ENCODE measurements at regions not wholly inside any gene's neighbourhood (a gene's known extent, or its start where the extent isn't known, plus 50 kb on each side); places are given as distances from the start of the nearest gene placed in this dataset.

DNA sequence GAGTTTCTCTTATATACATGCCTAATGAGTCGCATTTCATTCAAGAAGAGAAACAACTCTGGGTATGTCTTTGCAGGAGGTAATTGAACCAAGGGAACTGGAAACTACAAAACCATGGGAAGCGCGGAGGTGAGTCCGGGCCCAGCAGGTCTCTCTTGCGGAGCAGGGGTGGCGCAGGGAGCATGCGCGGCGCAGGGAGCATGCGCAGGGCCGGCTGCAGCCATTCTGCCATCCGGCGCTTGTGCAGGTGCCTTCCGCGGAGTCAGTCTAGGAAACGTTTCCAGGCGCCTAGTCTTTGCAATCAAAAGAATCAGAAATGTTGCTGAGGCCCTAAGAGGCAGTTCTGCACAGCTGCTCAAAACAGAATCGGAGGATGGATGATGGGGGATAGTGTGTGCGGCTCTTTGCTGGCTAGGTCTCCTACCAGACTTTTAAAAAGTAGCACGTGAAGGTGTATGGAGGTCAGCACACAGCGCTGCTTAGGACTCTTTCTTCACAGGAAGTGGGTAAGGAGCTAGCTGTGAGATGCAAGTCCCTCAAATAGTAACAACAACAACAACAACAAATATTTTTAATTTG, 433.8 kb upstream of the FAT1 start:
- WGBS (ENCODE audit: insufficient coverage) = 92% methylated on average over 18 of the region's 21 CpGs
- H3K36me3 ChIP-seq (replicated peaks in 1 of 2; ENCODE audit: control extremely low read depth in 1 of 2, control insufficient read depth in 1 of 2, extremely low read depth in 1 of 2, insufficient read depth in 2 of 2, low read length in 1 of 2) = no peaks in the 10 kb centered on the region
- H3K27ac ChIP-seq (ENCODE audit: low read length in 2 of 2) = no peak overlapping the region
- H3K27me3 ChIP-seq (replicated peaks in 1 of 4; ENCODE audit: control extremely low read depth in 1 of 4, control insufficient read depth in 3 of 4, insufficient read depth in 4 of 4, low read length in 3 of 4) = no peaks in the 10 kb centered on the region
- no peak for DNase-seq
- peaks cover 0 to 9% (median under 1%) of the 10 kb centered on the region in 3 donors for H3K9me3 ChIP-seq (ENCODE audit: control extremely low read depth in 1 of 3, control insufficient read depth in 2 of 3, insufficient read depth in 1 of 3, low read length in 2 of 3)
- H2AFZ ChIP-seq (ENCODE audit: insufficient read depth, low read depth, low read length, poor library complexity, severe bottlenecking) = no peak overlapping the region
- peaks cover 2% of the 10 kb centered on the region for H3K9me3 Mint-ChIP-seq (ENCODE audit: insufficient read depth)
- H4K20me1 ChIP-seq (ENCODE audit: control insufficient read depth, insufficient read depth, low read length, poor library complexity, severe bottlenecking) = no peaks in the 10 kb centered on the region
- no peak overlapping the region for H3K4me3 Mint-ChIP-seq
- H3K27me3 Mint-ChIP-seq = no peaks in the 10 kb centered on the region
- no peak overlapping the region for H3K4me3 ChIP-seq (ENCODE audit: control extremely low read depth in 1 of 5, extremely low read depth in 1 of 5, insufficient read depth in 1 of 5, low read depth in 2 of 5, low read length in 4 of 5)
- ChIA-PET POLR2A (no interaction called here), CTCF (no interaction called here)
- ATAC-seq (ENCODE audit: low read depth) = no peak
- intact Hi-C loops (cut with micrococcal nuclease) = no loop called here
- H3K4me2 ChIP-seq (replicated peaks; ENCODE audit: low read depth, low read length, poor library complexity, severe bottlenecking) = no peak overlapping the region
- H3K79me2 ChIP-seq (ENCODE audit: control insufficient read depth, insufficient read depth, low read length) = no peaks in the 10 kb centered on the region
- H3K4me1 Mint-ChIP-seq = no peaks in the 10 kb centered on the region
- no peak overlapping the region for H3K9ac ChIP-seq (ENCODE audit: low read length)
- TF ChIP-seq, protein P1, sequence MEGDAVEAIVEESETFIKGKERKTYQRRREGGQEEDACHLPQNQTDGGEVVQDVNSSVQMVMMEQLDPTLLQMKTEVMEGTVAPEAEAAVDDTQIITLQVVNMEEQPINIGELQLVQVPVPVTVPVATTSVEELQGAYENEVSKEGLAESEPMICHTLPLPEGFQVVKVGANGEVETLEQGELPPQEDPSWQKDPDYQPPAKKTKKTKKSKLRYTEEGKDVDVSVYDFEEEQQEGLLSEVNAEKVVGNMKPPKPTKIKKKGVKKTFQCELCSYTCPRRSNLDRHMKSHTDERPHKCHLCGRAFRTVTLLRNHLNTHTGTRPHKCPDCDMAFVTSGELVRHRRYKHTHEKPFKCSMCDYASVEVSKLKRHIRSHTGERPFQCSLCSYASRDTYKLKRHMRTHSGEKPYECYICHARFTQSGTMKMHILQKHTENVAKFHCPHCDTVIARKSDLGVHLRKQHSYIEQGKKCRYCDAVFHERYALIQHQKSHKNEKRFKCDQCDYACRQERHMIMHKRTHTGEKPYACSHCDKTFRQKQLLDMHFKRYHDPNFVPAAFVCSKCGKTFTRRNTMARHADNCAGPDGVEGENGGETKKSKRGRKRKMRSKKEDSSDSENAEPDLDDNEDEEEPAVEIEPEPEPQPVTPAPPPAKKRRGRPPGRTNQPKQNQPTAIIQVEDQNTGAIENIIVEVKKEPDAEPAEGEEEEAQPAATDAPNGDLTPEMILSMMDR (IDR thresholded peaks at IDR 0.05) = no peak
- TF ChIP-seq EZH2 (IDR thresholded peaks at IDR 0.05; ENCODE audit: borderline replicate concordance, insufficient read depth, low read depth, low read length, poor library complexity, severe bottlenecking) = no peak
- H3K27ac Mint-ChIP-seq = no peak overlapping the region
- no peaks in the 10 kb centered on the region for H3K4me1 ChIP-seq (ENCODE audit: control insufficient read depth in 2 of 2, insufficient read depth in 2 of 2, low read length in 2 of 2)

DNA sequence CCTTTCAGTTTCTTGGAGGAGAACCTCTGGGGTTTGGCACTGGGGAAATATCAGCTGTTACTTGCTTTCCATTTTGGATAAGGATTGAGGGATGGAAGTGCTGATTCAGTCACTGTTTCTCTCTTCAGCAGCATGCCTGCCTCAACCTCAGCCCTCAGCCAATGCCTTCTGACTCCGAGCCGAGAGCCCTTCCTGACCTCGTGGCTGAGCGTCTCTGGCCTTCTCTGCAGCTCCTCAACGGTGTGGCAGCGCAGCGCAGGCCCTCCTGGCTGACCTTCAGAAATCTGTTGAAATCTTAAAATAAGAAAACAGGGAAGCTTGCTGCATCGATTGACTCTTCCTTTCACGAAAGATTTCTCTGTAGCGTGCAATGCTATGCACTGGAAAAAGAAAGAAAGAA, 434.3 kb upstream of the FAT1 start:
- H3K79me2 ChIP-seq (ENCODE audit: control insufficient read depth, insufficient read depth, low read length) = no peaks in the 10 kb centered on the region
- ATAC-seq (ENCODE audit: low read depth) (no peak), DNase-seq (no peak)
- intact Hi-C loops (cut with micrococcal nuclease) = no loop called here
- no peak overlapping the region for H3K9ac ChIP-seq (ENCODE audit: low read length)
- Mint-ChIP-seq H3K4me3 (no peak overlapping the region), H3K9me3 (ENCODE audit: insufficient read depth) (peaks cover 2% of the 10 kb centered on the region), H3K27ac (no peak overlapping the region), H3K27me3 (no peaks in the 10 kb centered on the region), H3K4me1 (no peaks in the 10 kb centered on the region)
- H3K9me3 ChIP-seq (ENCODE audit: control extremely low read depth in 1 of 3, control insufficient read depth in 2 of 3, insufficient read depth in 1 of 3, low read length in 2 of 3) = peaks cover 0 to 7% (median 2%) of the 10 kb centered on the region in 3 donors
- H3K36me3 ChIP-seq (replicated peaks in 1 of 2; ENCODE audit: control extremely low read depth in 1 of 2, control insufficient read depth in 1 of 2, extremely low read depth in 1 of 2, insufficient read depth in 2 of 2, low read length in 1 of 2) = no peaks in the 10 kb centered on the region
- no peaks in the 10 kb centered on the region for H3K4me1 ChIP-seq (ENCODE audit: control insufficient read depth in 2 of 2, insufficient read depth in 2 of 2, low read length in 2 of 2)
- no peaks in the 10 kb centered on the region for H3K27me3 ChIP-seq (replicated peaks in 1 of 4; ENCODE audit: control extremely low read depth in 1 of 4, control insufficient read depth in 3 of 4, insufficient read depth in 4 of 4, low read length in 3 of 4)
- no peak overlapping the region for H2AFZ ChIP-seq (ENCODE audit: insufficient read depth, low read depth, low read length, poor library complexity, severe bottlenecking)
- no peak overlapping the region for H3K4me2 ChIP-seq (replicated peaks; ENCODE audit: low read depth, low read length, poor library complexity, severe bottlenecking)
- no peak overlapping the region for H3K4me3 ChIP-seq (ENCODE audit: control extremely low read depth in 1 of 5, extremely low read depth in 1 of 5, insufficient read depth in 1 of 5, low read depth in 2 of 5, low read length in 4 of 5)
- 88% methylated on average over 10 of the region's 10 CpGs for WGBS (ENCODE audit: insufficient coverage)
- no peak overlapping the region for H3K27ac ChIP-seq (ENCODE audit: low read length in 2 of 2)
- no peaks in the 10 kb centered on the region for H4K20me1 ChIP-seq (ENCODE audit: control insufficient read depth, insufficient read depth, low read length, poor library complexity, severe bottlenecking)
- ChIA-PET CTCF (no interaction called here), POLR2A (no interaction called here)
- no peak for TF ChIP-seq EZH2 (IDR thresholded peaks at IDR 0.05; ENCODE audit: borderline replicate concordance, insufficient read depth, low read depth, low read length, poor library complexity, severe bottlenecking)
- TF ChIP-seq, protein P1 (IDR thresholded peaks at IDR 0.05) = no peak

All from B cell (primary cell).